BLaER1 treated with 17β-estradiol and CSF1 and Interleukin-3, amounts not matched to agents 10 nM and 100 nM (cell line): ENCODE measurements at regions not wholly inside any gene's neighbourhood (a gene's known extent, or its start where the extent isn't known, plus 50 kb on each side); places are given as distances from the start of the nearest gene placed in this dataset.

Source experiments
- H3K27ac ChIP-seq, 11 experiments: shearing (Covaris generic); formaldehyde crosslinking; 2 replicates each; pipeline ENCODE4 v1.8.1; 2022
- H3K27me3 ChIP-seq, 11 experiments: shearing (Covaris generic); formaldehyde crosslinking; 2 replicates each; pipeline ENCODE4 v1.8.1; 2022
- H3K36me3 ChIP-seq, 11 experiments: shearing (Covaris generic); formaldehyde crosslinking; 2 replicates each; pipeline ENCODE4 v1.8.1; 2022
- H3K4me1 ChIP-seq, 10 experiments: shearing (Covaris generic); formaldehyde crosslinking; 2 replicates each; pipeline ENCODE4 v1.8.1; 2022
- H3K4me2 ChIP-seq, 11 experiments: shearing (Covaris generic); formaldehyde crosslinking; 2 replicates each; pipeline ENCODE4 v1.8.1; 2022
- H3K4me3 ChIP-seq, 10 experiments: shearing (Covaris generic); formaldehyde crosslinking; 2 replicates each; pipeline ENCODE4 v1.8.1; 2022
- H3K9ac ChIP-seq, 11 experiments: shearing (Covaris generic); formaldehyde crosslinking; 2 replicates each; pipeline ENCODE4 v1.8.1; 2022
- H3K9me3 ChIP-seq, 11 experiments: shearing (Covaris generic); formaldehyde crosslinking; replicated peaks in 1 of 11; 2 replicates each; pipeline ENCODE4 v1.8.1; 2022
- H4K20me1 ChIP-seq, 11 experiments: shearing (Covaris generic); formaldehyde crosslinking; 2 replicates each; pipeline ENCODE4 v1.8.1; 2022
- Cebpa-rat ChIP-seq, 11 experiments: shearing (Covaris generic); IDR thresholded peaks; 2 replicates each; pipeline ENCODE4 v1.8.1; 2022

DNA sequence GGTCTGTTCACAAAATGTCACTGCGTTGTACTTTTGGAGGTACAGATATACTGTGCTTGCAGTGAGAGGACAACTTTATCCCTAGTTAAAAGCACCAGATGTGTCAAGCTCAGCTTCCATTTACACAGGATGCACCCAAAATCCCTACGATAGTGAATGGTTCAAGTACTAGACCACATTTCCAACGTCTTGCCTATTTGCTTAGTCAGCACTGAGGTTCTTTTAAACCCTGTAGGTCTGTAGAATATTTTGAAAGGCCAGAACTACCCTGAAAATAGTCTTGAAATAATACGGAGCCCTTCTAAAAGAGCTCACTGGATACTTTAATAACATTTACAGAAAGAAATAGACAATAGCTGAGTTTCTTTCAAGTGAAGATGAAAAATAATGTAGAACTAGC is 466.1 kb downstream of the FUT8 start:
- Histone ChIP-seq H3K4me3 (no peak overlapping the region), H3K27me3 (no peaks in the 10 kb centered on the region), H3K4me2 (peak overlapping the region in 3 of 11 experiments; percentile 36 to 80 (median 73); a peak in 5 of 22 replicates), H3K9me3 (peaks cover 0 to 25% (median 12%) of the 10 kb centered on the region in 11 experiments; a peak in 12 of 22 replicates), H3K9ac (no peak overlapping the region), H3K36me3 (no peaks in the 10 kb centered on the region), H3K27ac (peak overlapping the region in 3 of 11 experiments; percentile 59 to 80 (median 70); a peak in 5 of 22 replicates), H4K20me1 (no peaks in the 10 kb centered on the region), H3K4me1 (peaks cover 0 to 35% (median 7%) of the 10 kb centered on the region in 10 experiments; a peak in 10 of 20 replicates)
- TF ChIP-seq Cebpa-rat (IDR thresholded peaks at IDR 0.05), result no peak

DNA sequence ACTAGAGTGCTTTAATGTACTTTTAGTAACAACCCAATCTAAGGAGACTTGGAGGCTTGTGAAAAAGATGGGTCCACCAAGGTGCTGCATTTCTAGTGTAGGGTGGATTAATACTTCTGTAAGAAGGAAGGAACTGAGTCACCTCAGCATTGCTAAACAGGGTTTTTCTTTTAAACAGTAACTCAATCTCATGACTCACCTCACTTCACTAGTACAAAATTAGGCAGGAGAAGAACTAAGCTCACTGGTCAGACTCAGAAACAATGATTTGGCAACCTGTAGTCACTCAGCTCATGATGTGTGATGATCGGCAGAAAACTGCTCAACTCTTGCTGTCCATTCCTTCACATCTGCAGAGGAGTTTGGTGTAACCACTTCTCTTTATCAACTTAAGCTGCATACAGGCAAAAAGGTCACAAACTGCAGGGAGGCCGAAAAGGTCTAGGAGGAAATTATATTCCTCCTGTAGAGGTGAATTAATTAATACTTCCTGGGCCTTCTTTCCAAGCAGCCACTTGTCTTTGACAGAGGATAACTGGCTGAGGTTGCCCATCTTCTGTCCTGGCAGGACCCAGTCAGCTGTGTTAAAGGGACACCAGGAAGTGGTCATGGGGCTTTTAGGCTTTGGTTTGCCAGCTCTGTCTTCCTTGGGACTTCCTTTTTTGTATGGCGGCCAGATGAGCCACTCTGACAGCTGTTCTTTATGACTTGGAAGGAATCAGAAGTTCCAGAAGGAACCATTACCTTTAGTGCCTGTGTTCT is 466.9 kb downstream of the FUT8 start:
- H3K9ac ChIP-seq, result peak overlapping the region in 2 of 11 experiments; percentile 37 to 38; a peak in 4 of 22 replicates
- peaks cover 0 to 25% (median 12%) of the 10 kb centered on the region in 11 experiments; a peak in 12 of 22 replicates for H3K9me3 ChIP-seq
- H3K27me3 ChIP-seq, result no peaks in the 10 kb centered on the region
- peak overlapping the region in 5 of 11 experiments; percentile 1 to 80 (median 70); a peak in 8 of 22 replicates for H3K27ac ChIP-seq
- H3K36me3 ChIP-seq, result no peaks in the 10 kb centered on the region
- TF ChIP-seq Cebpa-rat (IDR thresholded peaks at IDR 0.05), result peak in 2 of 11 experiments; percentile 27 to 36; a peak in 1 of 22 replicates
- H3K4me1 ChIP-seq, result peaks cover 0 to 35% (median 7%) of the 10 kb centered on the region in 10 experiments; a peak in 10 of 20 replicates
- peak overlapping the region in 6 of 11 experiments; percentile 34 to 80 (median 68); a peak in 14 of 22 replicates for H3K4me2 ChIP-seq
- H4K20me1 ChIP-seq, result no peaks in the 10 kb centered on the region
- 0 out of 20 replicates have a peak overlapping the region, but pooled peaks of 1 of the 10 experiments have one; percentile 18 for H3K4me3 ChIP-seq

DNA sequence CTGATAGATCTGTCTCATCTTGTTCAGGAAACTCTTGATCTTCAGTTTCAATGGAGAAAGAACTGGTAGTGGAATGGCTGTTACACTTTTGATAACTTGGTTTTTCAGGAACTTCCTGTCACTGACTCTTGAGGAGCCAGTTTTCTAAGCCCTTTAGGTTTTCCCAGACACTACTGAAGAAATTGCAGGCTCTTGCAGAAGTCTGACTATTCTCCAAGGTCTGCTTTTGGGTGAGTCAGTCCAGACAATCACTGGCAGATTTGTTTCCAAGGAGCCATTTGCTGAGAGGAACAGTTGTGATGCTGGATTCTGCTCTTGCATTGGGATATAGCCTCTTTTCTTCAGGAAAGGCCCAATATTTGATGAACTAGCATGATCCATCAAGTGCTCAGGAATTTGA is 468.0 kb downstream of the FUT8 start:
- Histone ChIP-seq H3K36me3 (no peaks in the 10 kb centered on the region), H3K27ac (peak overlapping the region in 4 of 11 experiments; percentile 59 to 80 (median 72); a peak in 8 of 22 replicates), H3K9me3 (peaks cover 0 to 18% (median 8%) of the 10 kb centered on the region in 11 experiments; a peak in 12 of 22 replicates), H4K20me1 (no peaks in the 10 kb centered on the region), H3K9ac (no peak overlapping the region), H3K4me1 (peaks cover 0 to 35% (median 7%) of the 10 kb centered on the region in 10 experiments; a peak in 10 of 20 replicates), H3K4me2 (peak overlapping the region in 5 of 11 experiments; percentile 60 to 80 (median 73); a peak in 10 of 22 replicates), H3K27me3 (no peaks in the 10 kb centered on the region), H3K4me3 (no peak overlapping the region)
- TF ChIP-seq Cebpa-rat (IDR thresholded peaks at IDR 0.05), result no peak

DNA sequence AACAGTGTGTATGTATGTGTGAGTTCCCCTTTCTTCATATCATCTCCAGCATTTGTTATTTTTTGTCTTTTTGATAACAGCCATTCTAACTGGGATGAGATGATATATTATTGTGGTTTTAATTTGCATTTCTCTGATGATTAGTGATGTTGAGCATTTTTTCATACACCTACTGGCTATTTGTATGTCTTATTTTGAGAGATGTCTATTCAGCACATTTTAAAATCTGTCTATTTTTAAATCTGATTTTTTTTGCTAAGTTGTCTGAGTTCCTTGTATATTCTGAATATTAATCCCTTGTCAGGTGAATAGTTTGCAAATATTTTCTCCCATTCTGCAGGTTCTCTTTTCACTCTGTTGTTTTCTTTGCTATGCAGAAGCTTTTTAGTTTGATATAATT is 469.1 kb downstream of the FUT8 start:
- TF ChIP-seq Cebpa-rat (IDR thresholded peaks at IDR 0.05), result no peak
- Histone ChIP-seq H3K27ac (no peak overlapping the region), H3K4me3 (no peak overlapping the region), H3K9me3 (peaks cover 0 to 12% (median 5%) of the 10 kb centered on the region in 11 experiments; a peak in 8 of 22 replicates), H3K27me3 (no peaks in the 10 kb centered on the region), H4K20me1 (no peaks in the 10 kb centered on the region), H3K4me2 (no peak overlapping the region; a peak in 1 of 22 replicates), H3K36me3 (no peaks in the 10 kb centered on the region), H3K9ac (no peak overlapping the region), H3K4me1 (peaks cover 0 to 35% (median 7%) of the 10 kb centered on the region in 10 experiments; a peak in 10 of 20 replicates)

DNA sequence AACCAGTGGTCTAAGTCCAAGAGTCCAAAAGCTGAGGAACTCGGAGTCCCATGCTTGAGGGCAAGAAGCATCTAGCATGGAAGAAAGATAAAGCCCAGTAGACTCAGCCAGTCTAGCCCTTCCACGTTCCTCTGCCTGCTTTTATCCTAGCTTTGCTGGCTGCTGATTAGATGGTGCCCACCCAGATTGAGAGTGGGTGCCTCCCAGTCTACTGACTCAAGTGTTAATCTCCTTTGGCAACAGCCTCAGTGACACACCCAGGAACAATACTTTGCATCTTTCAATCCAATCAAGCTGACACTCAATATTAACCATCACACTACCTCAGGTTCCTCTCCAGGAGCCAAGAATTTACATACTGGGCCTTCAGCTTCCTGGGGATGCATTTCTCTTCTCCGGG is 476.1 kb downstream of the FUT8 start:
- Histone ChIP-seq H3K27me3 (no peaks in the 10 kb centered on the region), H3K9ac (no peak overlapping the region), H3K4me3 (no peak overlapping the region), H3K36me3 (no peaks in the 10 kb centered on the region), H3K4me1 (no peaks in the 10 kb centered on the region), H3K27ac (no peak overlapping the region), H4K20me1 (no peaks in the 10 kb centered on the region), H3K9me3 (peaks cover 0 to 9% (median 0%) of the 10 kb centered on the region in 11 experiments; a peak in 2 of 22 replicates), H3K4me2 (no peak overlapping the region)
- no peak for TF ChIP-seq Cebpa-rat (IDR thresholded peaks at IDR 0.05)

DNA sequence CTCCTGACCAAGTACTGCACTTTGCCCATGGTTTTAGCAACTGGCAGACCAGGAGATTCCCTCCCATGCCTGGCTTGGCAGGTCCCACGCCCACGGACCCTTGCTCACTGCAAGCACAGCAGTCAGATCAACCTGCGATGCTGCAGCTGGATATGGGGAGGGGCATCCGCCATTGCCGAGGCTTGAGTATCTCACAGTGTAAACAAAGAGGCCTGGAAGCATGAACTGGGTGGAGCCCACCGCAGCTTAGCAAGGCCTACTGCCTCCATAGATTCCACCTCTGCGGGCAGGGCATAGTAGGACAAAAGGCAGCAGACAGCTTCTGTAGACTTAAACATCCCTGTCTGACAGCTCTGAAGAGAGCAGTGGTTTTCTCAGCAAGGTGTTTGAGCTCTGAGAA is 479.8 kb downstream of the FUT8 start:
- no peaks in the 10 kb centered on the region for H4K20me1 ChIP-seq
- H3K4me3 ChIP-seq, result no peak overlapping the region
- H3K4me1 ChIP-seq, result no peaks in the 10 kb centered on the region
- no peak overlapping the region for H3K4me2 ChIP-seq
- no peak overlapping the region for H3K27ac ChIP-seq
- no peak overlapping the region for H3K9ac ChIP-seq
- no peak for TF ChIP-seq Cebpa-rat (IDR thresholded peaks at IDR 0.05)
- H3K36me3 ChIP-seq, result no peaks in the 10 kb centered on the region
- H3K9me3 ChIP-seq, result peaks cover 0 to 18% (median 4%) of the 10 kb centered on the region in 11 experiments; a peak in 3 of 22 replicates
- H3K27me3 ChIP-seq, result no peaks in the 10 kb centered on the region

DNA sequence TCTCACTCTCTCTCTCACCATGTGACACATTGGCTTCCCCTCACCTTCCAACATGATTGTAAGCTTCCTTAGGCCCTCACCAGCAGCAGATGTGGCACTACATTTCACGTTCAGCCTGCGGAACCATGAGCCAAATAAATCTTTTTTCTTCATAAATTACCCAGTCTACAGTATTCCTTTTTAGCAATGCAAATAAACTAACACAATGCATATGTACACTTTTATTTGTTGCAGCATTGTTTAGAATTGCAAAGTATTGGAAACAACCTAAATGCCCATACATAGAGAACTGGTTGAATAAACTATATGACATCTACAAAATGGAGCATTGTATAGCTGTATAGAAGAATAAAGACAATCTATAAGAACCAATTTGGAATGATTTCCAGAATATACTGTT is 487.6 kb downstream of the FUT8 start:
- H3K4me3 ChIP-seq, result no peak overlapping the region
- H3K27me3 ChIP-seq, result no peaks in the 10 kb centered on the region
- H3K4me1 ChIP-seq, result no peaks in the 10 kb centered on the region
- no peak overlapping the region for H3K9ac ChIP-seq
- TF ChIP-seq Cebpa-rat (IDR thresholded peaks at IDR 0.05), result no peak
- no peak overlapping the region for H3K27ac ChIP-seq
- no peaks in the 10 kb centered on the region for H4K20me1 ChIP-seq
- no peaks in the 10 kb centered on the region for H3K36me3 ChIP-seq
- H3K4me2 ChIP-seq, result no peak overlapping the region
- H3K9me3 ChIP-seq, result peaks cover 10 to 23% (median 14%) of the 10 kb centered on the region in 11 experiments

DNA sequence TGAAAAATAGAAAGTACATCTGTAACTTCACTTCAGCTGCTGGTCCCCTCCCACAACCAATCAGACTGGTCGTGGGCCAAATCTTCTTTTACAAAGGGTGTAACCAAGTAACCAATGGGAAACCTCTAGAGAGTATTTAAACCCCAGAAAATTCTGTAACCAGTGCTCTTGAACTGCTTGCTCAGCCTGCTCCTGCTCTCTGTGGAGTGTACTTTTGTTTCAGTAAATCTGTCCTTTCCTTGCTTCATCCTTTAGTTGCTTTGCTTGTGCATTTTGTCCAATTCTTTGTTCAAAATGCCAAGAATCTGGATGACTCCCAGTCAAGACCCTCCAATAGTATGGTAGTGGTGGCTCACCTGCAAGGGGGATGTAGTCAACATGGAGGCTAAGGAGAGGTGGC is 489.1 kb downstream of the FUT8 start:
- H3K9me3 ChIP-seq, result peaks cover 10 to 23% (median 14%) of the 10 kb centered on the region in 11 experiments
- no peak overlapping the region for H3K27ac ChIP-seq
- no peak overlapping the region for H3K4me3 ChIP-seq
- H3K4me2 ChIP-seq, result no peak overlapping the region
- H4K20me1 ChIP-seq, result no peaks in the 10 kb centered on the region
- no peak for TF ChIP-seq Cebpa-rat (IDR thresholded peaks at IDR 0.05)
- H3K36me3 ChIP-seq, result no peaks in the 10 kb centered on the region
- H3K9ac ChIP-seq, result no peak overlapping the region
- no peaks in the 10 kb centered on the region for H3K4me1 ChIP-seq
- H3K27me3 ChIP-seq, result no peaks in the 10 kb centered on the region

DNA sequence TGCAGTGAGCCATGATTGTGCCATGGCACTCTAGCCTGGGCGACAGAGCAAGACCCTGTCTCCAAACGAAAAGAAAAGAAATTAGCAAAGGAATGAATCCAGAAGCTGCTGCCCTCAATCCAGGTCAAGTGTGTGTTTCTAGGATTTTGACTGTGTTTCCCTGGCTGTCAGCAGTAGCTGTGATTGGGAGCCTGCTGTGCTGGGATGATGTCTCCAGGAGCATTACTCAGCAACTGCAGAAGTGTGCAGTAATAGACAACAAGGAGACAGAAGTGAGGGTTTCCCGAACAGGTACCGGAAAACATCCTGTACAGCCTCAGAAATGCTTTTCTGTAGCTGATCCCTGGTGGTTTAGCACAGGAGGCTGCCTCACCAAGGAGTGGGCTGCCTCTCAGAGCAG is 492.5 kb downstream of the FUT8 start:
- H3K4me3 ChIP-seq, result no peak overlapping the region
- H3K9me3 ChIP-seq, result peaks cover 10 to 23% (median 14%) of the 10 kb centered on the region in 11 experiments
- TF ChIP-seq Cebpa-rat (IDR thresholded peaks at IDR 0.05), result no peak
- H3K27ac ChIP-seq, result no peak overlapping the region
- no peaks in the 10 kb centered on the region for H3K36me3 ChIP-seq
- H3K4me1 ChIP-seq, result peaks cover 8 to 14% (median 10%) of the 10 kb centered on the region in 10 experiments; a peak in 19 of 20 replicates
- H4K20me1 ChIP-seq, result no peaks in the 10 kb centered on the region
- H3K4me2 ChIP-seq, result no peak overlapping the region
- H3K27me3 ChIP-seq, result no peaks in the 10 kb centered on the region
- H3K9ac ChIP-seq, result no peak overlapping the region
